HCT116 (cell line): ENCODE measurements at regions not wholly inside any gene's neighbourhood (a gene's known extent, or its start where the extent isn't known, plus 50 kb on each side); places are given as distances from the start of the nearest gene placed in this dataset.

Experiments used
- ATAC-seq: fragments of 200-7000 bp; cut with Tn5 transposase; 2 replicates; pipeline ENCODE4 v1.9.1; 2020; ENCODE audit warnings: mild to moderate bottlenecking, moderate library complexity
- BruUV-seq: library from RNA; stranded (reverse); fragments of 400-500 nt; replicated peaks from 2 replicates; lab custom pipeline; 2021; lab: Mats Ljungman, UMichigan
- CTCF ChIA-PET: fragments of 300-600 bp; sonication (Branson Sonifier 250); formaldehyde crosslinking; loops from one replicate; lab custom pipeline; 2021; ENCODE audit warnings: antibody characterized with exemption; lab: Charles Lee
- POLR2A ChIA-PET: fragments of 300-600, 350-600 bp; sonication (Branson Sonifier 250); formaldehyde crosslinking; loops from one replicate; lab custom pipeline; 2021; ENCODE audit warnings: antibody characterized with exemption; lab: Charles Lee
- RAD21 ChIA-PET, 2 experiments: fragments of 300-600 bp; sonication (Branson Sonifier 250); formaldehyde crosslinking; loops; one replicate each; lab custom pipeline; 2023; ENCODE audit warnings: low total read pairs in 2 of 2; ENCODE audit not compliant: uncharacterized antibody in 2 of 2, unreplicated experiment in 2 of 2, low non-redundant PET in 1 of 2; lab: Charles Lee
- DNase-seq: peaks from one replicate; pipeline ENCODE4 v3.0.0-alpha.2; 2010; ENCODE audit warnings: low read depth, low spot score
- H2AFZ ChIP-seq: fragments of 200-600 bp; shearing (Covaris generic), sonication (generic); 2 replicates; pipeline ENCODE4 v1.6.1; 2017; ENCODE audit warnings: low read depth, mixed run types, mixed read lengths, antibody characterized with exemption, low read length; ENCODE audit not compliant: poor library complexity, severe bottlenecking
- H3K27ac ChIP-seq: 2 replicates; pipeline ENCODE4 v1.5.1; 2012; ENCODE audit warnings: low read depth, low read length
- H3K27me3 ChIP-seq: fragments of 200-600 bp; sonication (generic); 2 replicates; pipeline ENCODE4 v1.6.1; 2016; ENCODE audit warnings: mixed run types, low read length, mixed read lengths; ENCODE audit not compliant: insufficient read depth
- H3K36me3 ChIP-seq, 2 experiments: fragments of 200-500 bp in 1 of 2; fragments of 200-600 bp in 1 of 2; sonication (Bioruptor generic) in 1 of 2; sonication (generic) in 1 of 2; 2 replicates each; pipeline versions ENCODE4 v1.5.1 to v1.6.1; 2014 to 2016; ENCODE audit warnings: low read length in 2 of 2, inconsistent platforms in 1 of 2, mixed read lengths in 1 of 2, mixed run types in 1 of 2; ENCODE audit not compliant: insufficient read depth in 2 of 2, control insufficient read depth in 1 of 2
- H3K4me1 ChIP-seq, 2 experiments: fragments of 200-600 bp in 1 of 2; sonication (generic) in 1 of 2; 2 replicates each; pipeline versions ENCODE4 v1.5.1 to v1.6.1; 2012 to 2017; ENCODE audit warnings: low read length in 2 of 2, inconsistent platforms in 1 of 2, mild to moderate bottlenecking in 1 of 2, mixed read lengths in 1 of 2, mixed run types in 1 of 2, moderate library complexity in 1 of 2; ENCODE audit not compliant: insufficient read depth in 2 of 2, control insufficient read depth in 1 of 2
- H3K4me2 ChIP-seq: fragments of 200-600 bp; sonication (generic); 2 replicates; pipeline ENCODE4 v1.6.1; 2017; ENCODE audit warnings: mixed run types, low read length, mixed read lengths
- H3K4me3 ChIP-seq, 2 experiments: fragments of 200-600 bp in 1 of 2; sonication (generic) in 1 of 2; replicated peaks in 1 of 2; 2 replicates each; pipeline ENCODE4 v1.5.1; 2011 to 2016; ENCODE audit warnings: low read length in 2 of 2, control low read depth in 1 of 2, low read depth in 1 of 2, mild to moderate bottlenecking in 1 of 2, mixed read lengths in 1 of 2, mixed run types in 1 of 2
- H3K79me2 ChIP-seq: fragments of 200-600 bp; sonication (generic); 2 replicates; pipeline ENCODE4 v1.6.1; 2017; ENCODE audit warnings: mild to moderate bottlenecking, mixed run types, low read length, moderate library complexity, mixed read lengths; ENCODE audit not compliant: insufficient read depth
- H3K9ac ChIP-seq: fragments of 200-600 bp; sonication (generic); 2 replicates; pipeline ENCODE4 v1.6.1; 2016; ENCODE audit warnings: low read length, mixed read lengths
- H3K9me2 ChIP-seq: fragments of 200-600 bp; sonication (generic), shearing (Covaris generic); 2 replicates; pipeline ENCODE4 v1.6.1; 2017; ENCODE audit warnings: mixed run types, mild to moderate bottlenecking, moderate library complexity; ENCODE audit not compliant: insufficient read depth
- H3K9me3 ChIP-seq, 2 experiments: fragments of 200-500 bp in 1 of 2; fragments of 200-600 bp in 1 of 2; sonication (Bioruptor generic) in 1 of 2; sonication (generic) in 1 of 2; 2 replicates each; pipeline ENCODE4 v1.6.1; 2014 to 2017; ENCODE audit warnings: low read length in 2 of 2, mixed read lengths in 2 of 2, inconsistent platforms in 1 of 2, low read depth in 1 of 2, mild to moderate bottlenecking in 1 of 2, mixed run types in 1 of 2, moderate library complexity in 1 of 2; ENCODE audit not compliant: control insufficient read depth in 1 of 2, insufficient read depth in 1 of 2
- H4K20me1 ChIP-seq: fragments of 200-600 bp; sonication (generic), shearing (Covaris generic); 2 replicates; pipeline ENCODE4 v1.6.1; 2017; ENCODE audit warnings: mixed run types, mild to moderate bottlenecking, moderate library complexity; ENCODE audit not compliant: insufficient read depth
- ATF3 ChIP-seq: IDR thresholded peaks from 2 replicates; pipeline ENCODE4 v1.6.1; 2012
- CTCF ChIP-seq, 3 experiments: fragments of 200-600 bp in 1 of 3; sonication (generic) in 1 of 3; IDR thresholded peaks in 2 of 3; conservative IDR thresholded peaks in 1 of 3; 2 replicates each; pipeline ENCODE4 v1.5.1; 2012 to 2017; ENCODE audit warnings: low read depth in 2 of 3, low read length in 2 of 3, antibody characterized with exemption in 1 of 3, borderline replicate concordance in 1 of 3, control low read depth in 1 of 3, mild to moderate bottlenecking in 1 of 3, mixed read lengths in 1 of 3, mixed run types in 1 of 3, moderate library complexity in 1 of 3; ENCODE audit not compliant: insufficient read depth in 1 of 3
- EZH2 ChIP-seq: fragments of 200-600 bp; sonication (generic); IDR thresholded peaks from 2 replicates; pipeline ENCODE4 v1.6.1; 2017; ENCODE audit warnings: antibody characterized with exemption, mixed run types
- RAD21 ChIP-seq: IDR thresholded peaks from 2 replicates; pipeline ENCODE4 v1.6.1; 2012; ENCODE audit warnings: low read depth, mild to moderate bottlenecking
- REST ChIP-seq: IDR thresholded peaks from 2 replicates; pipeline ENCODE4 v1.6.1; 2012; ENCODE audit warnings: low read depth
- YY1 ChIP-seq: IDR thresholded peaks from 2 replicates; pipeline ENCODE4 v1.6.1; 2011; ENCODE audit warnings: low read length, low read depth, moderate library complexity, mild to moderate bottlenecking; ENCODE audit not compliant: insufficient replicate concordance; ENCODE audit errors: extremely low read depth
- ZNF274 ChIP-seq: fragments of 200-500 bp; sonication (Bioruptor generic); IDR thresholded peaks from 2 replicates; pipeline ENCODE4 v1.6.1; 2014; ENCODE audit warnings: mild to moderate bottlenecking, low read depth, low read length, inconsistent platforms
- intact Hi-C: fragments of 100-400 bp; cut with micrococcal nuclease; formaldehyde crosslinking; loops from 2 replicates; pipeline ENCODE4 v1.10.0; 2022

GRCh38 chr5:15037247-15037908 lies 165.8 kb upstream of the ANKH start:
- no peak overlapping the region for H3K4me2 ChIP-seq
- no peak for DNase-seq

More at GRCh38 chr5:15037247-15037908, 165.8 kb upstream of the ANKH start:
- peaks cover 13% of the 10 kb centered on the region; the same call in 1 of the 2 replicates for H3K27me3 ChIP-seq
- ChIA-PET RAD21 (no interaction called here), CTCF (interaction anchor here (1.0 kb wide), 1 partner anchor 23 kb away, joined by 3 read pairs; no protein-coding TSS in a partner anchor), POLR2A (no interaction called here)
- H3K4me3 ChIP-seq, result no peak overlapping the region
- H3K79me2 ChIP-seq, result no peaks in the 10 kb centered on the region
- ATAC-seq, result no peak
- no peak overlapping the region for H2AFZ ChIP-seq
- H3K9me3 ChIP-seq, result no peaks in the 10 kb centered on the region
- no peak overlapping the region for H3K9ac ChIP-seq
- H4K20me1 ChIP-seq, result no peaks in the 10 kb centered on the region
- intact Hi-C loops, result no loop called here
- H3K4me1 ChIP-seq, result no peaks in the 10 kb centered on the region
- no peak for TF ChIP-seq ATF3
- no peak for TF ChIP-seq EZH2
- no peak for TF ChIP-seq ZNF274
- no peak for TF ChIP-seq YY1
- no peak for TF ChIP-seq REST
- TF ChIP-seq CTCF (IDR thresholded peaks at IDR 0.05 in 2 of 3, conservative IDR thresholded peaks at IDR 0.05 in 1 of 3; ENCODE audit: borderline replicate concordance in 1 of 3, insufficient read depth in 1 of 3, low read depth in 2 of 3, low read length in 2 of 3), result no peak
- TF ChIP-seq RAD21, result no peak
- no peaks in the 10 kb centered on the region for H3K9me2 ChIP-seq
- BruUV-seq, result no TSS peak
- H3K36me3 ChIP-seq, result no peaks in the 10 kb centered on the region
- H3K27ac ChIP-seq, result no peak overlapping the region
